Left lung (tissue), 4 donors: ENCODE measurements at regions not wholly inside any gene's neighbourhood (a gene's known extent, or its start where the extent isn't known, plus 50 kb on each side); places are given as distances from the start of the nearest gene placed in this dataset.
A peak's percentile ranks its signal among the peaks of the same experiment; 100 is the strongest.

Experiments
- ATAC-seq: fragments of 200-7000 bp; cut with Tn5 transposase; one replicate; pipeline ENCODE4 v1.9.1; 2020; ENCODE audit warnings: moderate library complexity
- DNase-seq, 4 donors: peaks; one replicate each; pipeline ENCODE4 v3.0.0-alpha.2; 2013 to 2020
- H3K27ac ChIP-seq, 2 donors: fragments of 200-600 bp; sonication (generic) in 1 of 2; one replicate each; pipeline versions ENCODE4 v1.5.0 to v1.8.0; 2020 to 2021
- H3K27me3 ChIP-seq, 2 donors: fragments of 200-600 bp; sonication (generic) in 1 of 2; one replicate each; pipeline versions ENCODE4 v1.5.0 to v1.8.0; 2020 to 2021
- H3K36me3 ChIP-seq, 2 donors: fragments of 200-600 bp; sonication (generic) in 1 of 2; one replicate each; pipeline versions ENCODE4 v1.5.0 to v1.8.0; 2020 to 2021
- H3K4me1 ChIP-seq, 2 donors: fragments of 200-600 bp; one replicate each; pipeline ENCODE4 v1.8.0; 2021
- H3K4me3 ChIP-seq, 2 donors: fragments of 200-600 bp; sonication (generic) in 1 of 2; one replicate each; pipeline versions ENCODE4 v1.5.0 to v1.8.0; 2020 to 2021; ENCODE audit warnings: mild to moderate bottlenecking in 1 of 2
- H3K9me3 ChIP-seq, 2 donors: fragments of 200-600 bp; sonication (generic) in 1 of 2; one replicate each; pipeline versions ENCODE4 v1.5.0 to v1.8.0; 2020 to 2021
- CTCF ChIP-seq, 2 donors: fragments of 200-600 bp; sonication (generic) in 1 of 2; IDR thresholded peaks; one replicate each; pipeline versions ENCODE4 v1.5.0 to v1.8.0; 2021; ENCODE audit warnings: antibody characterized with exemption in 2 of 2
- intact Hi-C, 2 donors: fragments of 100-400 bp; cut with DNase I; formaldehyde crosslinking; loops; one replicate each; pipeline versions ENCODE4 v1.11.2 to v1.14.2; 2022
- donor health status: DM: no; HTN: yes; CAD: no.
- donor health status: DM: no; HTN: no; CAD: no.

- Histone ChIP-seq H3K4me1 (no peaks in the 10 kb centered on the region), H3K27ac (no peak overlapping the region), H3K27me3 (no peaks in the 10 kb centered on the region), H3K36me3 (no peaks in the 10 kb centered on the region), H3K9me3 (no peaks in the 10 kb centered on the region), H3K4me3 (no peak overlapping the region)
- intact Hi-C loops, result no loop called here
- no peak for TF ChIP-seq CTCF (IDR thresholded peaks at IDR 0.05)
- no peak for ATAC-seq
- peak in 1 of 4 donors; percentile 5 for DNase-seq
Observed at GRCh38 chr16:6165330-6165979, 1067.9 kb upstream of the EEF2KMT start.

DNA sequence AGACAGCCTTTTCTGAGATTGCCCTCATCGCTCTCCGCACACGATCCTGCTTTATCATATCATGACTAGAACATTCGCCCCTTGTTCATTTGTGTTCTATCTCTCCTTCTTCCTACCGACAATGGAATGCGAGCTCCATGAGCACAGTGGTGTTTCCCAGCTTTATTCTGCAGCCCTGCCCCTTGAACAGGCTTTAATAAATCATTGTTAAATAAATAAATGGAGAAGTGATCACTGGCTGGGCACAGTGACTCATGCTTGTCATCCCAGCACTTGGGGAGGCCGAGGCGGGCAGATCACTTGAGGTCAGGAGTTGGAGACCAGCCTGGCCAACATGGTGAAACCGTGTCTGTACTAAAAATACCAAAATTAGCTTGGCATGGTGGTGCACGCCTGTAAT, 1063.3 kb upstream of the EEF2KMT start:
- no peak for ATAC-seq

DNA sequence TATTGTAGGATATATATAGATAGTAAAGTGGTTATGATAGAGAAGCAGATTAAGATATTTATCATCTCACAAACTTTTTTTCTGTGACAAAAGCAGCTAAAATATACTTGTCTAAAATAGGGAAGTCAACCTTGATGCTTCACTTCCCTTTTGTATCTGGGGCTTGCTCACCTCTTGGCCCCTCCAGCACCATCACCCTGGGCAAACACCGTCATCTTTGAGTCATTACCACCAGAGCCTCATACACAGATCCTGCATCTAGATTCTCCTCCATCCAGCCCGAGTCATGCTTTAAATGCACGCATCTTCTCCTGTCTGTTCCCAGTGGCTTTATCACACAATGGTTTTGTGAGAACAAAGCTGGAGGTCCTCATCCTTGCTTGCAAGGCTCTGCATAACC, 1062.7 kb upstream of the EEF2KMT start:
- Histone ChIP-seq H3K27me3 (no peaks in the 10 kb centered on the region), H3K27ac (no peak overlapping the region), H3K4me1 (no peaks in the 10 kb centered on the region), H3K36me3 (no peaks in the 10 kb centered on the region), H3K9me3 (no peaks in the 10 kb centered on the region), H3K4me3 (no peak overlapping the region)
- ATAC-seq (no peak), DNase-seq (no peak)
- TF ChIP-seq CTCF (IDR thresholded peaks at IDR 0.05), result no peak
- intact Hi-C loops, result no loop called here

More for the DNA sequence above, 1063.3 kb upstream of the EEF2KMT start:
- TF ChIP-seq CTCF (IDR thresholded peaks at IDR 0.05), result no peak
- Histone ChIP-seq H3K36me3 (no peaks in the 10 kb centered on the region), H3K4me1 (no peaks in the 10 kb centered on the region), H3K27ac (no peak overlapping the region), H3K4me3 (no peak overlapping the region), H3K9me3 (no peaks in the 10 kb centered on the region), H3K27me3 (no peaks in the 10 kb centered on the region)
- no peak for DNase-seq
- intact Hi-C loops, result no loop called here

DNA sequence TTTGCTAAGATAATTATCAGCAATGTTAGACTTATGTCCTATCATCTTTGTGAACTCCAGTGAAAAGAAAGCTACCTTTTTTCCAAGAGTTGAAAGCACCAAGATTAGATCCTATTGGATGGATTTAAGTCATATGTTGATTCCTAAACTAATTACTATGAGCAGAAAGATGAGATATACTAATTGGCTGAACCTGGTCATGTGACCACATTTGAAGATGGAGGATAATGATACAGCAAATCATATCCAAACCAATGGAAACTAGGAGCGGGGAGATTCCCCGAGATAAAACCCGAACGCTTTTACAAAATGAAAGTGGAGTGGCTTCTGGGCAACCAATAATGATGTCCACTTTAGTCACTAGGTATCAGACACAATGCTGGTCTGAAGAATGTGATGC, 1060.2 kb upstream of the EEF2KMT start:
- no peak for TF ChIP-seq CTCF (IDR thresholded peaks at IDR 0.05)
- H3K36me3 ChIP-seq, result no peaks in the 10 kb centered on the region
- no peak for DNase-seq
- ATAC-seq, result no peak
- H3K27ac ChIP-seq, result no peak overlapping the region
- H3K4me3 ChIP-seq, result no peak overlapping the region
- H3K27me3 ChIP-seq, result no peaks in the 10 kb centered on the region
- no peaks in the 10 kb centered on the region for H3K9me3 ChIP-seq
- intact Hi-C loops, result no loop called here
- H3K4me1 ChIP-seq, result no peaks in the 10 kb centered on the region

GRCh38 chr16:6155271-6155670, 1057.7 kb upstream of the EEF2KMT start:
- intact Hi-C loops, result no loop called here
- H3K27me3 ChIP-seq, result no peaks in the 10 kb centered on the region
- H3K4me1 ChIP-seq, result no peaks in the 10 kb centered on the region
- no peak overlapping the region for H3K27ac ChIP-seq
- no peak for DNase-seq
- no peaks in the 10 kb centered on the region for H3K36me3 ChIP-seq
- TF ChIP-seq CTCF (IDR thresholded peaks at IDR 0.05), result no peak
- H3K4me3 ChIP-seq, result no peak overlapping the region
- no peaks in the 10 kb centered on the region for H3K9me3 ChIP-seq
- ATAC-seq, result no peak
